ENCODE measurements at regions not wholly inside any gene's neighbourhood (a gene's known extent, or its start where the extent isn't known, plus 50 kb on each side); places are given as distances from the start of the nearest gene placed in this dataset.

DNA sequence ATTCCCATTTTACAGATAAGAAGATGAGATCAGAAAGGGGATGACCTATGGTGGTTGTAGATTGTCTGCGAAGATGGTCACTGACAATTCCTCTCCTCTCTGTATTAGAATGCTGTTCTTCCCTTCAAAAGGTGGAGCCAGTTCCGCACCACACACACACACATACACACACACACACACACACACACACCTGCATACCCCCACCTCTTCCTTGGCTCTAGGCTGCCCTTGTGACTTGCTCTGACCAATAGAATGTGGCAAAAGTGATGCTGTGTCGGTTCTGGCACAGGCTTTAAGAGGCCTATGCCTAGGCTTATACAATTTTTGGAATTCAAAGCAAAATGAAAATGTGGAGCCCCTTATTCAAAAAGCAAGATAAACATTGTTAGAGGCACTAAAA lies 88.0 kb downstream of the ZFP36L2 start:
- DNase-seq (ENCODE audit: insufficient read length, low spot score) (no peak), FAIRE-seq (no peak)
- TF ChIP-seq POLR2A (IDR thresholded peaks at IDR 0.05; ENCODE audit: low read depth, low read length) = no peak

DNA sequence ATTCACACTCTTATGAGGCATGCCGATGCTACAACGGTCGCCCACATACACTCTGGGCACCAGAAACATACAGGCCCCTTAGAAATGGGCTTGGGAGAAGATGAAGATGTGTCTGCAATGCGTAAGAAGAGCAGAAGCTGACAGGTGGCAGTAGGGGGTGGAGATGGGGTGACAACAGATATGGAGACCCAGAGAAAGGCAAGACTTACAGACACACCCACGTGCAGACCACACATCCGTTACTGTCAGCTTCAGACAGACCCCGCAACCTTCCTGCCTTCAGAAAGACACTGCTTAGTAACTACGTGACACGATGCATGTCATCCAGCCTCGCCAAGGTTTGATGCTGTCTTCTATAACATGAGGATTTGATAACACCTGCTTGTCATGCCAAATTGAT lies 89.5 kb downstream of the ZFP36L2 start:
- no peak for DNase-seq (ENCODE audit: insufficient read length, low spot score)
- FAIRE-seq = no peak
- no peak for TF ChIP-seq POLR2A (IDR thresholded peaks at IDR 0.05; ENCODE audit: low read depth, low read length)

DNA sequence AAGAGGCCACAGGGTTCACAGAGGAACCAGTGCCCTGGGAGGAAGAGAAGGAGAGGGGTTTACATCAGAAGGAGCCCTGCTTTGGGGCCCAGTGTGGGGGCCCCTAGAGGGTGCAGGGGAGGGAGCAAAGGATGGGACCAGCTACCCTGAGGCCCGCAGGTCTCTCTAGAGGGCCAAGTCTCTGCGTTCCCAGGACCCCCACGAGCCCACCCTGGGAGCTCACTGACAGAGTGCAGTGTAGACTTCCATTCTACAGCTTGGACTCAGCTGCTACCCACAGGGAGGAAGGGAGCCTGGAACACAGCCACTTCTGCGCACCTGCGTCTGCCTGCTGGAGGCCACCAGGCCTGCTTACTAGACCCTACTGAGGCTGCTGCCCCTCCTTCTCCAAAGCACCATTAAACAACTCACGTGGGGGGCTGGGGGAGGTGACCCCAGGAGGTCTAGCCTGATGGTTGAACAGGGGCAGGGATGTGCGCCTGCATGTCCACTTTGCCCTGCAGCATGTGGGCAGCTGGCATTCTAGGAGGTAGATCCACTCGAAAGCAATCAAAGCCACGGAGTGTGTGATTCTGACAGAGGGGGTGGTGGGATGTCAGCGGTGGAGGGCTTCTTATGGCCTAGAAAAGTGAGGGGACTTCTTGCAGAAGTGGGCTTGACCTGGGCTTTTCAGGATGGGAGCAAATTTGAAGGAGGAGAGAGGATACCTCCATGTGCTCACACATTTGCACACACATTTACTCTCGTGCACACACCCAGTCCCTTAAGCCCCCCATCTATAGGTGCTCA lies 90.2 kb downstream of the ZFP36L2 start:
- DNase-seq (ENCODE audit: insufficient read length, low spot score) (no peak), FAIRE-seq (no peak)
- no peak for TF ChIP-seq POLR2A (IDR thresholded peaks at IDR 0.05; ENCODE audit: low read depth, low read length)

- DNase-seq (ENCODE audit: insufficient read length, low spot score) (no peak), FAIRE-seq (no peak)
- no peak for TF ChIP-seq POLR2A (IDR thresholded peaks at IDR 0.05; ENCODE audit: low read depth, low read length)
Observed at GRCh38 chr2:43135583-43135982, 90.8 kb downstream of the ZFP36L2 start.

GRCh38 chr2:43134571-43134889 lies 91.9 kb downstream of the ZFP36L2 start:
- no peak for FAIRE-seq
- TF ChIP-seq POLR2A (IDR thresholded peaks at IDR 0.05; ENCODE audit: low read depth, low read length) = no peak

DNA sequence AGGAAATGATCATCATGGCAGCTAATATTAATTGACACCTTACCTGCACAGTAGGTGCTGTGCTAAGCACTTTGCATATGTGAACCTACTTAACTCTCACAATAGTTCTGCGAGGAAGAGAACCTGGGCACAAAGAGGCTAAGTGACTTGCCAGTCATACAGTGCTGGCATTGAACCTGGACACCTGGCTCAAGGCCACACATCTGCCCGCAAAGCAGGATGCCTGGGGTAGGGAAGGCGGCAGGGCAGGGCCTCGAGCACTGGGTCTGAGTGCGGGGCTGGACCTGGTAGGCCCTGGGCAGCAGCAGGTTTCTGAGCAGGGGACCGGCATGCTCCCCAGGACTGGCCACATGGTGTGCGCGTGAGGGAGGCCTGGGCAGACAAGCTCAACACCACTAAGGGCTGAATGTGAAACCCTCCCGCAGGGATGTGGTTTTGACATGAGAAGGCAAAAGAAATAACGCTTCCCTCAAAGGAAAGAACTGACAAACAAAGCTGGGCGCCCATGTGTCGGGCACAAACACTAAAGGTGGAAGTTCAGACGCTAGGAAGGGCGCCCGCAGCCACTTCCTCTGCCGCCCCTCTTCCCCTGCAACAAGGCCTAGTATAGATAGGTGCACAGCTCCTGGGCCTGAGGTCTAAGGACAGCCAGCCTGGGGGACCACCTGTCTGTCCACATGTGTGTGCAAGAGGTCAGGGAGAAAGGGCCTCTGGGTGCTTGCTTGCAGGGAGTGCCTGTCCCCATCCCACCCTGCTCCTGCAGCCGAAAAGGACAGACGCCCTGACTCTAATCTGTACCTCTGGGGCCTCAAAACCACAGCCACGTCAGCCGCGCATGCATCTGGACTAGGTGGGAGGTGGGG lies 92.5 kb downstream of the ZFP36L2 start:
- FAIRE-seq (no peak), DNase-seq (ENCODE audit: insufficient read length, low spot score) (no peak)
- no peak for TF ChIP-seq POLR2A (IDR thresholded peaks at IDR 0.05; ENCODE audit: low read depth, low read length)

More at GRCh38 chr2:43134571-43134889, 91.9 kb downstream of the ZFP36L2 start:
- DNase-seq (ENCODE audit: insufficient read length, low spot score) = no peak

- FAIRE-seq (no peak), DNase-seq (ENCODE audit: insufficient read length, low spot score) (no peak)
Observed at GRCh38 chr2:43133336-43133707, 93.1 kb downstream of the ZFP36L2 start.

DNA sequence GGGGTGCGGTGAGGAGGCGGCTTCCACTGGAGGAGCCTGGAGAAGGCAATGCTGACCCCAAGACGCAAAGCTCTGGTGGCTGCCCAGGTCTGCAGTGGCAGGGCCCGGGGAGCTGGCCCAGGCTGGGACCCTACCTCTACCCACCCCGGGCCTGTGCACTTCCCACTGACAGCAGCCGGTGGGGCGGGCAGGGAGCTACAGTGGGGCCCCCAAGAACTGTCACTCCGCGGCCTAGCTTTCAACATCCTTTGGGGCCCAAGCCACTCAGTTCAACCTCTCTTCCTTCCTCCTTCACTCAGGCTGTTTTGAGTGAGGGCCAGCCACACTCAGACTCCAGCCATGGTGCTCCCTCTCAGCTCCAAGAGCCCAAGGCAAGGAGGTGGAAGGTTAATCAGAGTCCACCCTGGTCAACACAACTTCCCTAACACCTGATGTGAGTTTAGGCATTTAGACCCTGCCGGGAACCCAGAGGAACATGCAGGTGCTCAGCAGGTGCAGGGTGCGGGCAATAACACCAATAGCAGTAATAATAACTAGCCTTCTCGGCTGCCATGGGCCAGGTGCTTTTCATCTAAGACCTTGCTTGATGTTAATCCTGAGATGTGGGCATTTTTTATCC lies 93.6 kb downstream of the ZFP36L2 start:
- no peak for FAIRE-seq
- DNase-seq (ENCODE audit: insufficient read length, low spot score) = no peak
- no peak for TF ChIP-seq POLR2A (IDR thresholded peaks at IDR 0.05; ENCODE audit: low read depth, low read length)

More at GRCh38 chr2:43133336-43133707, 93.1 kb downstream of the ZFP36L2 start:
- TF ChIP-seq POLR2A (IDR thresholded peaks at IDR 0.05; ENCODE audit: low read depth, low read length) = no peak

DNA sequence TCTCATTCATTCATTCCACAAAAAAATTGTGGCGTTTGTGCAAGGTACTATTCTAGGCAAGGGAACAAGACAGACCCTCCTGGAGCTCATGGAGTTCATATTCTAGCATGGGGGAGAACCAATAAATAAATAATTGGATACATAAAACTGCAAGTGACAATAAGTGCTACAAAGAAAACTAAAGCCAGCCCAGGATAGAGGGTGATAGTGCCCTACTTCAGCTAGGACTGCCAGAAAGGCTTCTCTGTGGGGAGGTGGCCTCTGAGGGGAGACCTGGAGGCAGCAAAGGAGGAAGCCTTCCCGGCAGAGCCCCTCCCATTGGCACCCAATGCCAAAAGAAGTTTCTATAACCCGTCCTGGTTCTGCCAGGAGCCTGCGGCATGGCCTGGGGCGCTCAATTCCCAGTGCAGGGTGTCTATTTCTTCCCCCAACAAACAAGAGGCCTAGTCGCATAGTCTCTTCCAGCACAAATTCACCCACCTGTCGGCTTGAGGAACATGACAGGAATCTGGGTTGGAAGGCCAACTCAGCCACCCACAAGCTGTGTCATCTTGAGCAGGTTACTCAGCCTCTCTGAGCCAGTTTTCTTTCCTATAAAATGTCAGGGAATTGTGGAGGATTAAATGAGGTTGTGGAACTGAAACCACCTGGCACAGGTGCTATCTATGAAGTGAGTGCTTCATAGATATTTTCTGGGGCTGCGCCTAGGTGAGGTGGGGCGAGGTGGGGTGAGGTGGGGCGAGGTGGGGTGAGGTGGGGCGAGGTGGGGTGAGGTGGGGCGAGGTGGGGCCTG lies 94.3 kb downstream of the ZFP36L2 start:
- FAIRE-seq (no peak), DNase-seq (ENCODE audit: insufficient read length, low spot score) (no peak)
- TF ChIP-seq POLR2A (IDR thresholded peaks at IDR 0.05; ENCODE audit: low read depth, low read length) = no peak

- TF ChIP-seq POLR2A (IDR thresholded peaks at IDR 0.05; ENCODE audit: low read depth, low read length) = no peak
- FAIRE-seq (peak; percentile 83), DNase-seq (ENCODE audit: insufficient read length, low spot score) (peak; percentile 95)
Observed at GRCh38 chr2:43131051-43131889, 95.1 kb downstream of the ZFP36L2 start.

DNA sequence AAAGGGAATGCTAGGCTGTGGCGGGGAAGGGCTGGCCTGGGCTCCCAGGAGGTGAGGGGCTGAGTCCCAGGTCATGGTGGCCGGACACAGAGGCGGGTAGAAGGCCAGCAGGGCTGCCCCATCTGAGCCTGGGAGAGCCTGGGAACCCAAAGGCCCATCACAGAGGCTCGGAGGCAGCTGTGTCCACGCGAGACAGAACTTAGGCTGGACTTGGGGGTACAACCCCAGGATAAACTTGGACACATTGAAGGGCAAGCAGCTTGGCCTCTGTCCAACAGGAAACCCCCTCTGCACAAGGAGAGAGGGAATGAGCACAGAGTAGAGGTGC lies 95.9 kb downstream of the ZFP36L2 start:
- no peak for DNase-seq (ENCODE audit: insufficient read length, low spot score)
- no peak for FAIRE-seq
- TF ChIP-seq POLR2A (IDR thresholded peaks at IDR 0.05; ENCODE audit: low read depth, low read length) = no peak

DNA sequence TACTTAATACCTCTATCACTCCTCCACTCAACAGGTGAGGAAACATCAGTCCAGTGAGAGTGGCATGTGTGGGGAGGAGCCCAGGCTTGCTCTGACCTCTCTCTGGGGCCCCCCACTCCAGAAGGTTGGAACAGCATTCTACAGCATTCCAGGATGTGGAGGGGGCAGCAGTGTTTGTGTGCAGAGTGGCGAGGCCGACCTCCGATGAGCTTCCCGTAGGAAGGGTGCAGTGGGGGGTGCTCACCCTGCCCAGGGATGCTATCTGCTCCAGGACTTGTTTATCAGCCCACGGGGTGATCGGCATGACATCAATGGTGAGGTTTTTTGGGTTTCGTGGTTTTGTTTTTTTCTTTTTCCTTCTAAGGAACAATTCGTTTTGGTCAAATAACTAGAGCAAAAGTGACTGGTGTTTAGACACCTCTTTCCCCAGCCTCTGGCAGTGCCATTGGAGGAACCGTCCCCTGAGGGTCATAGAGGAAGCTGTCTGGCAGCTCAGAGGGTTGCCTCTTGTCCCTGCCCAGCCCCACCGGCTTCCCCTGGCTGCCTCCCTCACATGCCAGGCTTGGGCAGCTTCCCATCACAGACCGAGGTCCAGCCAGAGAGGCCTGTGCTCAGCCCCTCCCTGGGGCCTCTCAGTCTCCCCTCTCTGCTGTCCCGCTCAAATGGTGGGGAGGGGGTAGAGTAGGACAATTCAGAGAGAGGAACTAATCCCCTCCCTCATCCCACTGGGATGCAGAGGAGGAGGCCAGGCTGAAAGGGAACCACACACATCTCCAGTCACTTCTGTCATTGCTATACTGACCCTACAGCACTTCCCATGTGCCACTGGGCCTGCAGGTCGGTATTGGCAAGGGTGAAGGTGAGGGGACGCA lies 96.5 kb downstream of the ZFP36L2 start:
- TF ChIP-seq POLR2A (IDR thresholded peaks at IDR 0.05; ENCODE audit: low read depth, low read length) = no peak
- DNase-seq (ENCODE audit: insufficient read length, low spot score) (no peak), FAIRE-seq (no peak)

Measured in H54 (cell line).